ENCODE measurements at regions not wholly inside any gene's neighbourhood (a gene's known extent, or its start where the extent isn't known, plus 50 kb on each side); places are given as distances from the start of the nearest gene placed in this dataset.

- Histone ChIP-seq H3K9me3 (no peaks in the 10 kb centered on the region), H3K27ac (no peak overlapping the region), H3K27me3 (no peaks in the 10 kb centered on the region), H3K4me3 (ENCODE audit: low read depth in 1 of 2, low read length in 1 of 2) (no peak overlapping the region), H3K4me1 (ENCODE audit: control insufficient read depth in 1 of 2, insufficient read depth in 1 of 2, low read depth in 1 of 2, low read length in 1 of 2) (no peaks in the 10 kb centered on the region), H3K36me3 (no peaks in the 10 kb centered on the region)
- TF ChIP-seq CTCF (IDR thresholded peaks at IDR 0.05): no peak
These were observed 335.0 kb downstream of the MATN1 start for GRCh38 chr1:30388386-30388785.

- H3K4me1 ChIP-seq (ENCODE audit: control insufficient read depth in 1 of 2, insufficient read depth in 1 of 2, low read depth in 1 of 2, low read length in 1 of 2): no peaks in the 10 kb centered on the region
- no peak overlapping the region for H3K27ac ChIP-seq
- H3K9me3 ChIP-seq: no peaks in the 10 kb centered on the region
- no peaks in the 10 kb centered on the region for H3K36me3 ChIP-seq
- H3K27me3 ChIP-seq: no peaks in the 10 kb centered on the region
- H3K4me3 ChIP-seq (ENCODE audit: low read depth in 1 of 2, low read length in 1 of 2): no peak overlapping the region
- TF ChIP-seq CTCF (IDR thresholded peaks at IDR 0.05): no peak
These were observed 337.0 kb downstream of the MATN1 start for GRCh38 chr1:30386156-30386926.

GRCh38 chr1:30385246-30385995, 338.0 kb downstream of the MATN1 start:
- Histone ChIP-seq H3K27ac (no peak overlapping the region), H3K4me1 (ENCODE audit: control insufficient read depth in 1 of 2, insufficient read depth in 1 of 2, low read depth in 1 of 2, low read length in 1 of 2) (no peaks in the 10 kb centered on the region), H3K27me3 (no peaks in the 10 kb centered on the region), H3K9me3 (no peaks in the 10 kb centered on the region), H3K4me3 (ENCODE audit: low read depth in 1 of 2, low read length in 1 of 2) (no peak overlapping the region), H3K36me3 (no peaks in the 10 kb centered on the region)
- TF ChIP-seq CTCF (IDR thresholded peaks at IDR 0.05): no peak

GRCh38 chr1:30384286-30385245, 338.8 kb downstream of the MATN1 start:
- no peaks in the 10 kb centered on the region for H3K36me3 ChIP-seq
- H3K9me3 ChIP-seq: no peaks in the 10 kb centered on the region
- H3K27ac ChIP-seq: no peak overlapping the region
- H3K4me3 ChIP-seq (ENCODE audit: low read depth in 1 of 2, low read length in 1 of 2): no peak overlapping the region
- no peaks in the 10 kb centered on the region for H3K27me3 ChIP-seq
- no peak for TF ChIP-seq CTCF (IDR thresholded peaks at IDR 0.05)
- no peaks in the 10 kb centered on the region for H3K4me1 ChIP-seq (ENCODE audit: control insufficient read depth in 1 of 2, insufficient read depth in 1 of 2, low read depth in 1 of 2, low read length in 1 of 2)

GRCh38 chr1:30383221-30383711, 340.1 kb downstream of the MATN1 start:
- Histone ChIP-seq H3K36me3 (no peaks in the 10 kb centered on the region), H3K27me3 (peaks cover 5% of the 10 kb centered on the region), H3K4me3 (ENCODE audit: low read depth in 1 of 2, low read length in 1 of 2) (no peak overlapping the region), H3K9me3 (no peaks in the 10 kb centered on the region), H3K27ac (no peak overlapping the region), H3K4me1 (ENCODE audit: control insufficient read depth in 1 of 2, insufficient read depth in 1 of 2, low read depth in 1 of 2, low read length in 1 of 2) (no peaks in the 10 kb centered on the region)
- TF ChIP-seq CTCF (IDR thresholded peaks at IDR 0.05): no peak
